IPS-15b (cell line): ENCODE measurements at regions not wholly inside any gene's neighbourhood (a gene's known extent, or its start where the extent isn't known, plus 50 kb on each side); places are given as distances from the start of the nearest gene placed in this dataset.

Source experiments
- H3K27me3 ChIP-seq: one replicate; pipeline ENCODE4 v1.6.1; 2013; ENCODE audit warnings: low read length; ENCODE audit not compliant: control insufficient read depth, insufficient read depth
- H3K36me3 ChIP-seq: one replicate; pipeline ENCODE4 v1.6.1; 2013; ENCODE audit warnings: low read length; ENCODE audit not compliant: control insufficient read depth, insufficient read depth
- H3K4me1 ChIP-seq: one replicate; pipeline ENCODE4 v1.6.1; 2013; ENCODE audit warnings: mild to moderate bottlenecking, low read length; ENCODE audit not compliant: control insufficient read depth, insufficient read depth
- H3K4me3 ChIP-seq: one replicate; pipeline ENCODE4 v1.5.1; 2013; ENCODE audit warnings: low read depth, low read length
- H3K9ac ChIP-seq: one replicate; pipeline ENCODE4 v1.6.1; 2013; ENCODE audit warnings: low read depth, mild to moderate bottlenecking, low read length
- H3K9me3 ChIP-seq: one replicate; pipeline ENCODE4 v1.6.1; 2013; ENCODE audit warnings: mild to moderate bottlenecking, low read length; ENCODE audit not compliant: control insufficient read depth, insufficient read depth

DNA sequence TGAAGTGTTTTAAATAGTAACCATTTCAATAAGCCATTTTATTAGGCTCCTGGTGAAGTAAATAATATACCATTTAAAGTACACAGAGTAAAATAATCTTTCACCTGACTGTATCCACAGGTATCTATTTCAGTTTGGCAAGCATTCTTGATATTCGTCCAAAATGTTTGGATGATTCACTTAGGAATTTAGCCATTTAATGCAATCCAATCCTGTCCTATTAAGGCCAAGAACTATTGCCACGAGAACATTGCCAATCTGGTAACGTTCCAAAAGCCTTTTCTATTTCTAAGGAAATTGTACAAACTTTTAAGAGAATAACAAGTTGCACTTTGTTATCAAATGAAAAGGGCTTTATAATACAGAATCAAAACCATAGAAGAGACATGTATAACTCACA, 209.8 kb upstream of the THRB start:
- Histone ChIP-seq H3K4me3 (no peak overlapping the region), H3K9ac (no peak overlapping the region), H3K27me3 (no peaks in the 10 kb centered on the region), H3K4me1 (no peaks in the 10 kb centered on the region), H3K9me3 (no peaks in the 10 kb centered on the region), H3K36me3 (no peaks in the 10 kb centered on the region)

DNA sequence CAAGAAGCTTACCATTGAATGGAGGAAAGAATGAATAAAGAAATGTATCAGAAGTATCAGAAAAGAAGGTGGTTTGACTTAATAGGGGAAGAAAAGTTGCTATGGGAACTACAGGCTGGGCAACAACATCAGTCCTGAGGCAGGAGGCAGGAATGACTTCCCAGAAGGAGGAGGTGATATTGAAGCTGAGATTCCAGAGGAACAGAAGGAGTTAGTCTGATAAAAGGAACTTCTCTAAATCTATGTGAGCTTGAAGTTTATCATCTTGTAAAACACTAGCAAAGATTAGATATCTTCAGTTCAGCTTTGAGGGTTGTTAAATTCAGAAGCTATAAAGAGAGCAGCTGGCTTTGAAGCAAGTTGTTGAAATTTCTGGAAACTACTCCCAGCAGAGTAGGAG, 213.3 kb upstream of the THRB start:
- H3K4me3 ChIP-seq: no peak overlapping the region
- H3K36me3 ChIP-seq: no peaks in the 10 kb centered on the region
- no peaks in the 10 kb centered on the region for H3K4me1 ChIP-seq
- no peaks in the 10 kb centered on the region for H3K9me3 ChIP-seq
- H3K9ac ChIP-seq: no peak overlapping the region
- H3K27me3 ChIP-seq: no peaks in the 10 kb centered on the region

DNA sequence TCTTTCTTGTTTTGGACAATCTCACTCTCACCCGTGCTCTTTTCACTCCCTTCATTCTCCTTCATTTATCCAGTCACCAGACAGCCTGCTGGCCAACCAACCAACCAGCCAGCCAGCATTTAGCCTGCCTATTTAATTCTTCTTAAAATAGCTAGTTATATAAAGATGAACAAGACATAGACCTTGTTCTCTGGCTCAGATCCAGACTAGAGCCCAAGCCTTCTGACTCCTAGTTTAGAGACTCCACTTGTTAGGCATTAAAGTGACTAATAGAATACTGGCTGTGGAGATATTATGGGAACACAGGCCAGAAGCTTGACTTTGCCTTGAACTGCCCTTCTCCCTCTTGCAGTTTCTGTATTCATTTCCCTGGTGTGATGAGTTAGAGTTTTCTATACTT, 215.3 kb upstream of the THRB start:
- Histone ChIP-seq H3K4me1 (no peaks in the 10 kb centered on the region), H3K36me3 (no peaks in the 10 kb centered on the region), H3K9me3 (no peaks in the 10 kb centered on the region), H3K9ac (no peak overlapping the region), H3K4me3 (no peak overlapping the region), H3K27me3 (no peaks in the 10 kb centered on the region)

DNA sequence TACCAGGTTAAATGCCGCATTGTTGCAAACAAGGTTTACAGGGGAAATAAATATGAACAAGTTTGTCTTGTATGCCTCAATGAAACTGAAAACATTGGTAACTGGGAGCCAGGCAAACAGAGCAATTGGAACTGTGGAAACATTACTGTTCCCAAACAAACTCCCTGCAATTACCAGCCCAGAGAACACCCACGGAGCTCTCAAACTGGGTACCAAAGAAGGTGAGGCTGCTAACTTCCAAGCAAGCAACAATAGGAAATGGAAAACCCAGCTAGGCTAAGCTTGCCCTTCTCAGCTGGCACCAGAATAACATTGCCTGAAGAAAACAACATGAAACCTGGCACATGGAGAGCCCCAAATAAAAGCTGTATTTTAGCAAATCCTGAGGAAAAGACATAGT, 218.9 kb upstream of the THRB start:
- H3K4me3 ChIP-seq: no peak overlapping the region
- no peaks in the 10 kb centered on the region for H3K9me3 ChIP-seq
- H3K4me1 ChIP-seq: no peaks in the 10 kb centered on the region
- no peak overlapping the region for H3K9ac ChIP-seq
- H3K36me3 ChIP-seq: no peaks in the 10 kb centered on the region
- no peaks in the 10 kb centered on the region for H3K27me3 ChIP-seq

DNA sequence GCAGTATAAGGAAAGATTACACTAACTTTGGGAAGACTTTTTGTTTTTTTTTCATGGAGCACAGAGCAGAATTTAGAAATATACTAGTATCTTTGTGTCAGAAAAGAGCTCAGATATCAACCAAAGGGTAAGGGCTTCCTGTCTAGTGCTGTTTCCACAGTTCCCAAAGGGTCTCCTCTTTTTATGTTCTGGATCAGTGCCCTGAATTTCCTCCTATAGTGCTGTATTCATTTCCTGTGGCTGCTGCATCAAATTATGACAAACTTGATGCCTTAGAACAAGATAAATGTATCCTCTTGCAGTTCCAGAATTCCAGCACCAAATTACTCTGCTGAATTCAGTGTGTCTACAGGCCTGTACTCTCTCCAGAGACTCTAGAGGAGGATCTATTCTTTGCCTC, 219.8 kb upstream of the THRB start:
- H3K4me1 ChIP-seq: no peaks in the 10 kb centered on the region
- H3K9ac ChIP-seq: no peak overlapping the region
- no peak overlapping the region for H3K4me3 ChIP-seq
- no peaks in the 10 kb centered on the region for H3K27me3 ChIP-seq
- no peaks in the 10 kb centered on the region for H3K9me3 ChIP-seq
- no peaks in the 10 kb centered on the region for H3K36me3 ChIP-seq

DNA sequence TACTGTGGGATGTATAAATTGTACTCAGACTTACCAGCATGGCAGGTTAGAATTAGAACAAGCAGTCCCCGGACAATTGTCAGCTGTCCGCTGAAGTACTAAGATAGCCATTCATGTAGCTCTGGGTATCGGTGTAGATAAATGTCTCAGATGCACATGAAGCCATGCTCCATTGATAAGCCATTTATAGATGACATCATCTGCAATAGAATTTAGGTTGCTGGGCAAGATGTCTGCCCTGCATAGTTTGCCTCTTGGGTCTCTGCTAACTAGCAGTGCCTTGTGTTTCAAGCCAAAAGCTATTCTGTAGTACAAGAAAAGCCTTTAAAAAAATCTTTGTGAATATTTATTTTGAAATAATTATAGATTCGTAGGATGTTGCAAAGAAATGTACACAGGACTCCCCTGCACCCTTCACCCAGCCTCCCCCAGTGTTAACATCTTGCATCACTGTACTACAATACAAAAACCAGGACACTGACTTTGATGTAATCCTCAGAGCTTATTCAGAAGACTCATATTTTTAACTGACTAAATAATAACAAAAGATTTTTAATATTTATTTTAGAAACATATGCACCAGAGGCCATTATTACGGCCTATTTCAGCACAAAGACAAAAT, 220.6 kb upstream of the THRB start:
- no peaks in the 10 kb centered on the region for H3K27me3 ChIP-seq
- no peaks in the 10 kb centered on the region for H3K4me1 ChIP-seq
- H3K4me3 ChIP-seq: no peak overlapping the region
- H3K9me3 ChIP-seq: no peaks in the 10 kb centered on the region
- H3K36me3 ChIP-seq: no peaks in the 10 kb centered on the region
- H3K9ac ChIP-seq: no peak overlapping the region

DNA sequence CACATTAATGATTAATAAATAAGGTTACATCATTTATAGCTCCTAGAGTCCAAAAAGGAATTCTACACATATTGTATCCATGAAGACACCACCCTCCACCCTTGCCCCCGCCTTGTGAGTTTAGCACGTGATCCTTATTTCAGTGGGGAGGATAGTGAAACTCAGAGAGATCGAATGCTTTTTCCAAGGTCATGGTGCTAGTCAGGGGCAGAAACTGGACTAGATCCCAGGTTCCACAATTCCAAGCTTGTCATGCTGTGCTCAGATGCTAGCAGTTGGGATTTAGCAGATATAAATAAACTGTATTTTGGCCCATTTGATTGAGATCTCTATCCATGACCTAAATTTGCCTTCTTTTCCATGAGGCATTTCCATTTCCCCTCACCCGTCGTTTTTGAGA, 227.4 kb upstream of the THRB start:
- Histone ChIP-seq H3K36me3 (no peaks in the 10 kb centered on the region), H3K4me3 (no peak overlapping the region), H3K27me3 (no peaks in the 10 kb centered on the region), H3K9ac (no peak overlapping the region), H3K4me1 (no peaks in the 10 kb centered on the region), H3K9me3 (no peaks in the 10 kb centered on the region)

DNA sequence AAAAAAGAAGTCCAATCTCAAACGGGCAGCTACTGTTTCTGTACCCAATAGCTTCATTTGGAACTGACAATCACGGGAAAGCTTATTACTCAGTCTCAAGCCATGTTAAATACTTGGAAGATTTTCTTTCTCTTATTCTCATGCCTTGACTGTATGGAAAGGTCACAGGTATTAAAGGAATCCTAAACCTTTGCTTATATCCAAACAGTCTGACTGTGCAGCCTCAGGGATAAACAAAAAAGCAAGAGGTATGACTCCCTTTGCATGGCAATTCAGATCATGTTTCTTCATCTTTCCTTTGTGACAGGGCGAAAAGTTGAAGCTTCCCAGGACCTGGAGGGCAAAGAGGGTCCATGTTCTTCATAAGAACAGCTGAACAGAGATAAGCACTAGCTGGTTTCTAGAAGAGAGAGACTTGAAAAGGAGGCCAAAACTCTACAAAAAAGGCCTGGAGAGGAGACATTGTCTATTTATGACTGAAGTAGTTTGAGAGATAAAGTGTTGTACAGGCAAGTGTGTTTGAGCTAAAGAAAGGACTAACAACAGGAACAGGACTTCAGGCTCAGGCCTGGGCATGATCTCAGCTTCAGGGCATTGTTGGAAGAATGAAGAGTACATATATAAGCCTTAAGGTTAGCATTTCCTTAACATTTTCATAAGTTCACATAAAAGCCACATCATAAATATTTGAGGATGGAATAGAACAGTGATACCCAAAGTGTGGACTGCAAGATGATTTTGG, 231.0 kb upstream of the THRB start:
- no peaks in the 10 kb centered on the region for H3K36me3 ChIP-seq

DNA sequence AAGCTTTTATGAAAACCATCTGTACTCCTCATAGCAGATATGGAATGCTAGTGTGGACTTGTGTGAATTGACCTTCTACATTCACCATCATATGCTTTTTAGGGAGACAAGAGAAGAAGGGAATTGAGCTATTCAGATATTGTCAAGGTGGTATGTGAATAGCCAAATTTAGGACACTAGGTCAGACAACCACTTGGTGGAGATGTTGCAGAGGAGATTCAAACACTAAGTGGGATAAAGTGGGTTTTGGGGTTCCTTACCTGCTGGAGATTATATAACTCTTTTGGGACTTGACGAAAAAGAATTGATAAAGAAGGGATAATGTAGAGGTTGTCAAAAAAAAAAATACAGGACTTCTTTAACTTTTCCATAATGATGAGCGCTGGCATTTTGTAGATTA, 231.8 kb upstream of the THRB start:
- no peaks in the 10 kb centered on the region for H3K9me3 ChIP-seq
- no peak overlapping the region for H3K4me3 ChIP-seq
- H3K9ac ChIP-seq: no peak overlapping the region
- no peaks in the 10 kb centered on the region for H3K36me3 ChIP-seq
- no peaks in the 10 kb centered on the region for H3K4me1 ChIP-seq
- H3K27me3 ChIP-seq: no peaks in the 10 kb centered on the region

More for the DNA sequence above, 231.0 kb upstream of the THRB start:
- Histone ChIP-seq H3K4me1 (no peaks in the 10 kb centered on the region), H3K9me3 (no peaks in the 10 kb centered on the region), H3K9ac (no peak overlapping the region), H3K4me3 (no peak overlapping the region), H3K27me3 (no peaks in the 10 kb centered on the region)

DNA sequence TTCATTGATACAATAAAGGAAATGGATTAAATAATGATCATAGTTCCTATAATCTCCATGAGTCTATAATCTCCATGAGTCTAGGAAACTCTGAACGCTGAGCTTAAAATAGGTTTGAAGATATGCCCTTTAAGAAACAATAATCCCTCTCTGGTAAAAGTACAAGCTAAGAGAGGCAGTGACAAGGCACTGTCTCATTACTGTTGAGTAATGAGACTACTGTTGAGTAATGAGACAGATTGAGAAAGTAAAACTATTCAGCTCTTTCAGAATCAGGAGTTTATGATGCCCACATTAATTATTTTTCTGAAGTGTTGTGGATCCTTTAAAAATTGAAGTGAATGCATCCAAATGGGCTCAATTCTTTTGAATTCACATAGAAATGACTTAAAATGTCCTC, 235.5 kb upstream of the THRB start:
- Histone ChIP-seq H3K36me3 (no peaks in the 10 kb centered on the region), H3K9ac (no peak overlapping the region), H3K4me3 (no peak overlapping the region), H3K27me3 (no peaks in the 10 kb centered on the region), H3K4me1 (no peaks in the 10 kb centered on the region), H3K9me3 (no peaks in the 10 kb centered on the region)

DNA sequence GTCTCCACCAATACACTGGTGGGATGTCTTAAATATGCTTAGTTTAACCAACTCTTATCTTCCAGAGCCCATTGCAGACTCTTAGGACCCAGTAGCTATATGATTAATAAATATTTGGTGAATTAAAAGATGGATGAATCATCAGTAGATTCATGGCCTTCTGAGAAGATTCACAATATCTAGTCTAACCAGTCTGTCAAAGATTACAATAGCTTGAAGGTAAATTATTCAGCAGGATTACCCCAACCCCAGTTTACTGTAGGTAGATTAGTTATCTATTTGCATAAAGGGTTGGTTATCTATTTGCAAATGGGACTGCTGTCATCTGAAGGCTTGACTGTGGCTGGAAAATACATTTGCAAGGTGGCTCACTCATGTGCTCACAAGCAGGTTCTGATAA, 239.4 kb upstream of the THRB start:
- no peak overlapping the region for H3K9ac ChIP-seq
- H3K4me3 ChIP-seq: no peak overlapping the region
- no peaks in the 10 kb centered on the region for H3K27me3 ChIP-seq
- no peaks in the 10 kb centered on the region for H3K36me3 ChIP-seq
- H3K4me1 ChIP-seq: no peaks in the 10 kb centered on the region
- H3K9me3 ChIP-seq: no peaks in the 10 kb centered on the region

DNA sequence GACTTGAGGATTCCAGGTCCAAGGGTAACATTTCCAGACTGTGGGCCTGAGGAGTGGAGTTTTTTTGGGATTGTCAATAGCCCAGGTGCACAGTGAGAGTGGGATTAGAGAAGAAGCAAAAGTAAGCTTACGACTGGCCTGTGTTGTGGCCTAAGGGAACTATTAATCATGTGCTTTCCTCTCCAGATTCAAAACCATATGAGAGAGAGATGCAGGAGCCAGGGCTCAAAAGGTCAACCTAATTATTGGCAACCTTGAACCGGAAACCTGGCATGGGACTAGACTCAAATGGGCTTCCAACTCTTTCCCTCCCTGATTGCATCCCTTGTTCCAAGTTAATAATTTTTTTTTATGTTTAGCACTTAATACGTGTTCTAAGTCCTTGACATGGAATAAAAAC, 242.1 kb upstream of the THRB start:
- Histone ChIP-seq H3K36me3 (no peaks in the 10 kb centered on the region), H3K27me3 (no peaks in the 10 kb centered on the region), H3K4me1 (peaks cover 3% of the 10 kb centered on the region), H3K9me3 (no peaks in the 10 kb centered on the region), H3K4me3 (no peak overlapping the region), H3K9ac (no peak overlapping the region)
